ENCODE measurements at regions not wholly inside any gene's neighbourhood (a gene's known extent, or its start where the extent isn't known, plus 50 kb on each side); places are given as distances from the start of the nearest gene placed in this dataset.
A peak's percentile ranks its signal among the peaks of the same experiment; 100 is the strongest.

DNA sequence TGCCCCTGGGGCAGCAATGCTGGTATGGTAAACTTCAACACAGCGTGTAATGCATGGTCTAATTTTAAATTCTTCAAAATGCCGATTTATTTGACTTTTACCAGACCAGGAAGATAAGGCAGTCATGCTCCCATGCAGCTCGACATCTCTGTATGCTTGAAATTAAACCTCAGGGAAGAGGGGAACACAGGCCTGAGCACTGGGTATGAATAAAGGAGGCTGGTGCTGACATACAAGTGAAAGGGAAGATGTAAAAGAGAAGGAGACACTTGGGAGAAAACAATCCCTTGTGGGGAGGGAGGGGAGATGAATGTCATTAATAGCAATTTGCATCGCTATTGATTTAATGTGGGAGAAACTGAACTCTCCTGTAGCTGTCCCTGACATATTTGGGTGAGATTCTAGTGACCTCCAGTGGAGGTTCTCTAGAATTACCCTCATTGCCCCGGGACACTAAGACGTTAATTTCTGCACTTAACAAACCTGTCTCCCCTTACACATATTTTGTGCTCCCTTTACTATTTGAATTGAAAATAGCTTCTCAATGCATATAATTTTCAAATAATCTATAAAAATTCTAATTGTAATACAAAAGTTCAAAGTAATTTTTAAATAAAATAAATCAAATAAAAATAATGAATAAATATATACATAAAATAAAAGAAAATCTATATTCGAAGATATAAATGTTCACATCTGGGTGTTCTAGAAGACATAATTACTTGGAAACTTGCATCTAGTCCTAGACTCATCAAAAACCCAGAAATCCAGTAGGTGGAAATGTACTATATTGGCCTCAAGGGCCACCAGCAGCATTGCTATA, 283.1 kb downstream of the LMX1A start:
- TF ChIP-seq, protein P1, sequence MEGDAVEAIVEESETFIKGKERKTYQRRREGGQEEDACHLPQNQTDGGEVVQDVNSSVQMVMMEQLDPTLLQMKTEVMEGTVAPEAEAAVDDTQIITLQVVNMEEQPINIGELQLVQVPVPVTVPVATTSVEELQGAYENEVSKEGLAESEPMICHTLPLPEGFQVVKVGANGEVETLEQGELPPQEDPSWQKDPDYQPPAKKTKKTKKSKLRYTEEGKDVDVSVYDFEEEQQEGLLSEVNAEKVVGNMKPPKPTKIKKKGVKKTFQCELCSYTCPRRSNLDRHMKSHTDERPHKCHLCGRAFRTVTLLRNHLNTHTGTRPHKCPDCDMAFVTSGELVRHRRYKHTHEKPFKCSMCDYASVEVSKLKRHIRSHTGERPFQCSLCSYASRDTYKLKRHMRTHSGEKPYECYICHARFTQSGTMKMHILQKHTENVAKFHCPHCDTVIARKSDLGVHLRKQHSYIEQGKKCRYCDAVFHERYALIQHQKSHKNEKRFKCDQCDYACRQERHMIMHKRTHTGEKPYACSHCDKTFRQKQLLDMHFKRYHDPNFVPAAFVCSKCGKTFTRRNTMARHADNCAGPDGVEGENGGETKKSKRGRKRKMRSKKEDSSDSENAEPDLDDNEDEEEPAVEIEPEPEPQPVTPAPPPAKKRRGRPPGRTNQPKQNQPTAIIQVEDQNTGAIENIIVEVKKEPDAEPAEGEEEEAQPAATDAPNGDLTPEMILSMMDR (conservative IDR thresholded peaks at IDR 0.05 in 1 of 2, IDR thresholded peaks at IDR 0.05 in 1 of 2; ENCODE audit: extremely low read depth in 1 of 2, insufficient read depth in 1 of 2, low read depth in 1 of 2, low read length in 2 of 2), result peak; percentile 67 to 80
- no peak for TF ChIP-seq EZH2 (IDR thresholded peaks at IDR 0.05; ENCODE audit: borderline replicate concordance, low read length)

All from mammary epithelial cell (primary cell).